NCI-H2029 treated with DMSO at 0.1 percent for 48 hours (cell line): ENCODE measurements at regions not wholly inside any gene's neighbourhood (a gene's known extent, or its start where the extent isn't known, plus 50 kb on each side); places are given as distances from the start of the nearest gene placed in this dataset.

ENCODE experiments used
- DNase-seq: peaks from one replicate; lab custom pipeline; 2025; lab: John Stamatoyannopoulos, UW

DNA sequence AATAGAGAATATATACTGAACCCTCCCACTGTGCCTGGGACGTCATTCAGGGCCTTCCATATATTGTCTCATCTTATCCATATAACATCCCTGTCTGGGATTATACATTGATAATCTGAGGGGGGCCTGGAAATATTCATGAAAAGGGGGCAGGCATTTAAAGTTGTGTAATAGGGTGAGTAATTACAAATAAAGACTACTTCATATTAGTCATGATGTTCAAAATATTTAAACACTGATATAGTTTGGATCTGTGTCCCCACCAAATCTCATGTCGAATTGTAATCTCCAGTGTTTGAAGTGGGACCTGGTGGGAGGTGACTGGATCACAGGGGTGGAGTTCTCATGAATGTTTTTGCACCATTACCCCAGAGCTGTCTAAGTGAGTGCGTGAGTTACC lies 97.8 kb downstream of the AQP9 start:
- DNase-seq, result no peak

GRCh38 chr15:58240191-58240932 lies 102.2 kb downstream of the AQP9 start:
- peak; percentile 30 for DNase-seq

DNA sequence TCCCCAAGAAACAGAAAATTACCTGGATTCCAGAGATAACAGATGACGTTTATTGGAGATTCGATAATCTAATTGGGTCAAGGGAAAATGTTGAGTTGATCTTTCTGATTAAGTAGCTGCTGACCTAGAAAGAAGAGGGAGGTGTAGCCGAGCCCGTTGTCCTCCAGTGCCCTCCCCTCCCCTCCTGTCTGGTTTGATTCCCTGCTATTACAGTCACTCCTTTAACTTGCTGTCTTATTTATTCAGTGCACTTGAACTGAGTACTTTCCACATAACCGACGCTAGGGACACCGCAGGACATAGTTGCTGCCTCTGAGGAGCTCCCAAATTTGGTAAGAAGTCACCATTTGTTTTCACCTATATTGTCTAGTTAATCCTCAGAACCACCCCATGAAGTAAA lies 103.7 kb downstream of the AQP9 start:
- DNase-seq, result peak; percentile 20

DNA sequence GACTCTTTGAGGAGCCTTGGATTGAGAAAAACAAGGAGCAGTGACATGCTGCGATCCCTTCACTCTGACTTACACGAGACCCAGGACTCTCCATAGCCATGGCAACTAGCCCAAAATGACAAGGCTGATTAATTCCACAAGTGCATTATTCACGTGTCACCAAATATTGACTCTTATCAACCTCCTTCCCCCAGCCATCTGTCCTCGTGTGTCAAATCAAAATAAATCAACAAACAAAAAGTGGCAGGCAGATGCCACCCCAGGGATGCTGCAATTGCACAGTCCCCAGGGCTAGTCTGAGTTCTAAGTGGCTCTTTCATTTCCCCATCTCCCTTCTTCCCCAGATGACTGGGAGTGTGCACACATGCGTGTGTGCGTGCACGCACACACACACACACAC lies 104.9 kb downstream of the AQP9 start:
- DNase-seq, result peak; percentile 65

DNA sequence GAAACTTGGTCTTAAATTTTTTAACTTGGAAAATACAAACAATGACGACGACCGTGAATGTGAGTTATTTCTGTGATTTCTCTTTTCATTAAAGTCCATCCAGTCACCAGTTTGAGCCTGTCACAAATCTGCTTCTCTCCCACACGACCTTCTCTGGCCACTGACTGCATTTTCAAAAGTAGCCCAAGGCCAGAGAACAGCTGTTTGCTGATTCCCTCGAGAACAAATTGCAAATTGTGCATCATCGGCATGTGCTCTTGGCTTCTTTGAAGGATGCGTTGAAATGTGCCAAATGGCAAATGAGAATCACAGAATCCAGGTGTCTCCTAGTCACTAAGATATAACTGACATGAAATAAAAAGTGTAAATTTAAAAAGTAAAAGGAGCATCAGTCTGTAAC lies 106.4 kb downstream of the AQP9 start:
- DNase-seq, result no peak

GRCh38 chr15:58246041-58246440 lies 107.9 kb downstream of the AQP9 start:
- no peak for DNase-seq

DNA sequence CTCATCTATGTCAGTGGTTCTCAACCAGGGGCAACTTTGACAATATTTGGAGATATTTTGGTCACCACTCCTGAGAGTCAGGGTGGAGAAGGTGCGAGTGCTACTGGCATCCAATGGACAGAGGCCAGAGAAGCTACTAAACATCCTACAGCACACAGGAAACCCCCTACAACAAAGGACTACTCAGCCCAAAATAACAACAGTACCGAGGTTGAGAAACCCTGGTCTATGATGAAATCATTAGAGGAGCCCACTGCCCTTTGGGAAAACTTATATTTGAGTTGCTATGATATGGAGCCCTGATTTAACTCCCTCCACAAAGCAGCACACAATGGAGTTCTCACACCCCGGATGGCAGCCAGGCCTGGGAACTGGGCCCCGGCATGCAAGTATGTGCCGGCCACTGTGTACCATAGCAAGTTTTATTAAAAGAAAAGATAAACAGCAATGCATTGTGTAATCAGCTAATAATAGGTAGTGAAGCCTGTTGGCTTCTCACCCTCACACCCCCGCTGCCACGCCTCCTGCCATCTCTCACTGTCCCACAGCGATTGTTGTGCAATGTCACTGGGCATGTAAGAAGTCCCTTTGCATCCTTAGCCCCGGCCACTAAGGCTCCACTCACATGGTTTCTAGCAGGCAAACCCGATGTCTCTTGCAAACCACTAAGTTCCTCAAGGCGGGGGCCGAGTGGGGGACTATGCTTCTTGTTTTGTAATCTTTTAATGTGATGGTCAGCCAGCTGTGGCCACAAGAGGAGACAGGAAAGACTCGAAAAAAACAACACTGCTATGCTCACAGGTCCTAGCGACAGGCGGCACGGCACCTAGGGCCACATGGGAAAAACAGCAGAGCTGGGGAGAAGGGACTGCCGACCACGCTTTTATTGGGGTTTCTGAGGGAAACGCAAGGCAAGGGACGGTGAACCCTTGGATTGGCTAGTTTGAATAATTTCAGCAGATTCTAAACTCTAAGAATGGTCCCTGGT lies 110.0 kb downstream of the AQP9 start:
- DNase-seq, result no peak

DNA sequence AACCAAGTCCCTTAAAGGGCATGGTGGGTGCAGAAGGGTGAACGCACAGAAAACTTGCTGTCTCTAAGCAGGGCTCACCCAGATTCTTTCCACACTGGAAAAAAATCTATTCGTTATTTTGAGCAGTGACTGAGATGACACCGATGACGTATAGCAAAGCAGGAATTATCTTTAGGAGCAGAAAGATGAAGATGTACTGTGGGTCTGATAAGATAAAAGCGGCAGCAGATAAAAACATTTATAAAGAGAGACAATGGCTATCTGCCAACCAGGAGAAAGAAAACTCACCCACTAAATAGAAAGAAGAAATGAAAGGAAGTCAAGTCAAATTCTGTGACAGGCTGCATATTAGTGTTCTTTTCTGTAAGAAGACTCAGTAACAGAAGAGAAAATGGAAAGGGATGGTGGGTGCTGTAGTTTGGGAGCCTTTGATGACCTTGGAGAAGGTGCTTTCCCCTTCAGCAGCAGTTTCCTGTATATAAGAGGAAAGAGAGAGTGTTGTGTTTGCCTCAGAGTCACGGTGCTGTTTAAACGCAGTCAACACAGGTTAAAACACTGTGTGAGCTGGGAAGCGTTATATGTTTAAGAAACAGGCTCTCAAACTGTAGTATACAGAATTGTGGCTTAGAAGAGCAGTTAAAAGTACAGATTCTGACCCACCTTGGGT lies 111.6 kb downstream of the AQP9 start:
- DNase-seq, result no peak

- no peak for DNase-seq
These were observed 114.6 kb downstream of the AQP9 start for GRCh38 chr15:58252586-58253323.

GRCh38 chr15:58257776-58258325 lies 119.7 kb downstream of the AQP9 start:
- DNase-seq, result no peak

DNA sequence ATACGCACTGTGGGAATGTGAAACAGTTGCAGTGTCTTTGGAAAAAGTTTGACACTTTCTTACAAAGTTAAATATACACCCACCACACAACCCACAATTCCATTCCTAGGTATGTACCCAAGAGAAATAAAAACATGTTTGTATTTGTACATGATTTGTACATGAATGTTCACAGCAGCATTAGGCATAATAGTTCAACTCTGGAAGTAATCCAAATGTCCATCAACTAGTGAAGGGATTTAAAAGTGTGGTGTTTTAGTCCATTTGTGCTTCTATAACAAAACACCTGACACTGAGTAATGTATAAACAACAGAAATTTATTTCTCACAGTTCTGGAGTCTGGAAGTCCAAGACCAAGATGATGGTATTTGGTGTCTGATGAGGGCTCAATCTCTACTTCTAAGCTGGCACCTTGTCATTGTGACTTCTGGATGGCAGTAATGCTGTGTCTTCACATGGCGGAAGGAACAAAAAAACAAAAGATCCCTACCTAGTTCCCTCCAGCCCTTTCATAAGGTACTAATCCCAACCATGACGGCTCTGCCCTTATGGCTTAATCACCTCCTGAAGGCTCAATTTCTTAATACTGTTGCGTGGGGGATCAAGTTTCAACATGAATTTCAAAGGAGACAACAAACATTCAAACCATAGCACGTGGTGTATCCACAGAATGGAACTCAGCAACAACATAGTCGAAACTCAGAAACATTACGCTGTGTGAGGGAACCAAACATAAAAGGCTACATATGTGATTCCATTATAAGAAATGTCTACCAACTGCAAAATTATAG lies 120.5 kb downstream of the AQP9 start:
- no peak for DNase-seq

GRCh38 chr15:58260205-58260724 lies 122.1 kb downstream of the AQP9 start:
- DNase-seq, result no peak

DNA sequence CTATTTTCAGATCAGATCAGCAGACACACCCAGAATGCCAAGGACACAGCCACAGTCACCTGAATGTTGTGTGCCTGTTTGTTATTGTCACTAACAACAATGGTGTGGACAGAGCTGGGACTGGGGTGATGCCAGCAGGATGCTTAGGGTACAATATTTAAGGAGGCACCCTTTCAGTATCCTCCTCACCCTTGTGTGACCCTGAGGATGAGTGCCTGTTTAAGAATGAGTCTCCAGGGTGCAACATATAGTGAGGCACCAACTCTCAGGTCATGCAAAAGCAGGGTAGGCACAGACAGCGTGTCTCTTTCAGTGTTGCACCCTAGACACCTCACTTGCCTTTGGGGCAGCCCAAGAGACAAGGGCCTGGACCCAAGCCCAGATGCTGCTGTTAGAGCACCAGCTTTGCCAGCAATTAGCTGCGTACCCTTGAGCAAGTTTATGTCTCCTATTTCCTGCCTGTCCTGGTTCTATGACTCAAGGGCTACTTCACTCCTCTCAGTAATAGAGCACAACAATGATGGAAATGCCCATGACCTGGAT lies 122.6 kb downstream of the AQP9 start:
- peak; percentile 64 for DNase-seq

- DNase-seq, result no peak
These were observed 123.2 kb downstream of the AQP9 start for GRCh38 chr15:58261368-58261767.

DNA sequence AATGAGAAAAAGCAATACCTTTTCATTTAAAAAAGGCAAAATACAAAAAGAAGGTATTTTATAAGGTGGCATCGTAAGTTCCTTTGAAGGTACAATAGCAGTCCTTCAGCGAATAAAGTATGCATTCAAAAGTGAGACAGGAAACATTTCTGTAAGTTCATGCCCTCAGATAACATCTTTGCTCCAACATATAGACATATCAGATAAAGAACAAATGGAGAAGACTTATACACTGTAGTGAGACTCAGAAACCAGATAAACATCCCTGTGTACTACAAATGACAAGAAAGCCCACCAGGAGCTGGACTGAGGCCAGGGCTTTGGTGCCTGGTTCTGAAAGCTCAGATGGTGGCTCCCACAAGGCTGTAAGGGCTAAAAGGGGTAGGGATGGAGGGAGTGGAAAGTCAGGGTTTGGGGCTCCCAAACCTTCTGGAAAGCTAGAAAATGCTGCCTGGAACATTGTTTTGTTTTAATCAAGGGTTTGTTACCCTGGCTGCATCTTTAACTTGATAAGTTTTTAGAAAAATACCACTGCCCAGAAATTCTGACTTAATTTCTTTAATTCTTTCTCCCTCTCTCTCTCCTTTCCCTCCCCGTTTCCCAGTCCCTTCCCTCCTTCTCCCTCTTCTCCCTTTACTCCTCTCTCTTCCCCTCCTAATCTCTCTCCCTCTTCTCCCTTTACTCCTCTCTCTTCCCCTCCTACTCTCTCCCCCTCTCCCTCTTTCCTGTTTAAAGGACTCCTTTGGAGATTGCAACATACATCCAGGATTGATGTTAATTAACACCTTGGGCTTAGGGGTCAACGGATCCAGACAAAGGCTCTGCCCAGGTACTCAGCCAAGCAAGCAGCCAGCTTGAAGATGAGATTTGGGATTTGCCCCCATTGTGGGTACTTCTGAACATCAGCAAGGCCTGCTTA lies 126.1 kb downstream of the AQP9 start:
- no peak for DNase-seq

DNA sequence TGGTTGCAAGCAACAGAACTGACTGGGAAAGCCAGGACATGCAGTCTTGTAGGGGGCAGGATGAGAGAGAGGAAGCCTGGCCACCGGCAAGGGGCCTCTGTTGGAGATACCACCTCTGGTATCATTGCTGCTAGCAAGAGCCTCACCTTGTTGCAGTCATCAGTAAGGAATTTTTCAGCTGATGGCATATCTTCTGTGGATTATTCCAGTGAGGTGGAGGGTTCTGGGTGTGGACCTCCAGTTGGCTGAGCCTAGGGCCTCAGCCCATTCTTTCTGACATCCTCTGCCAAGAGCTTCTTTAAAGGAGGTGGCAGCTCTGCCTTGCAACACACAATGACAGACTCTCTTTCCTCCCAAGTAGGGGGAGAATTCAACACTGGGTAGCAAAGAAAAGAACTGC lies 128.9 kb downstream of the AQP9 start:
- DNase-seq, result no peak

- no peak for DNase-seq
These were observed 130.6 kb downstream of the AQP9 start for GRCh38 chr15:58268746-58269267.

DNA sequence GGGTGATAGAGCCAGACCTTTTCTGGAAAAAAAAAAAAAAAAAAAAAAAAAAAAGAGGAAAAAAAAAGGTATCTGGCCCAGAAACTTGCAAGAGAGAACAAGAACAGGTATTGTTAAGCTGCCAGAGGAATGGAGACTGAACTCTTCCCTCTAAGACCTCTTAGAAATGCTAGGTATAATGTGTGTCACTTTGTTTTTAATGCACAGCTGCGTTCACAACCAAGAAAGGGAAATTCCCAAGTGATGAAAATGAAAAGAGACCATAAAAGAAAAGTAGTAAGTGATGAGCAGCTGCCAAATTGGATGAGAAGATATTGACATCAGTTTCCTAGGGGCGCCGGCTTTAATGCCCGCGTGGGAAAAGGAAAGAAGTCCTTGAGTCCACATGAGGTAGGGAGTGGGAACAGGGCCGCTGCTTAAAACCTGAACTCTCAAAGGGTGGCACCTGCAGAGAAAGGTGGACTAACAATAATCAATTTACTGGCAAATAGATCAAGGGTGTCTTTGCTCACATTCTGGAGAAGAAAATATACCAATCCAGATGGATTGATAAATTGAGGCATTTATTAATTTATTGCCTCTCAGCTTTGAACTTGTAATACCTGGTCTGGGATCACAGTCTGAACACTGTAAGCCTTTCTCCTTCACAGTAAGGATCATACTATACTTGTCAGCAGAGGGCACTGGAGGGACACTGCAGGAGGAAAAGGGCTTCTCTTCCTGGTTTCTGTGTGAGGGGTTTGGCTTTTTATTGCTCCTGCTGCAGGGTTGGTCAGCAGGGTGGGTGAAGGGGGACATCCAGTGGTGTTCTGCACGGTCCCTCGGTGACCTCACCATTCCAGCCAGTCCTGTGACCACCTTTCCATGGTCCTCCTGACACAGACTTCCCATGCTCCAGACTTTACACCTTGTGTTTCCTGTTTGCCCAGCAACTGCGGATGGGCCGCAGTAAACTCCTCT lies 131.6 kb downstream of the AQP9 start:
- peak; percentile 41 for DNase-seq
